GM12878 (cell line): ENCODE measurements at regions not wholly inside any gene's neighbourhood (a gene's known extent, or its start where the extent isn't known, plus 50 kb on each side); places are given as distances from the start of the nearest gene placed in this dataset.

Experiments used
- CTCF ChIP-seq, 3 experiments: IDR thresholded peaks in 2 of 3; conservative IDR thresholded peaks in 1 of 3; 2 replicates each; pipeline ENCODE4 v1.5.1; 2011; ENCODE audit warnings: low read depth in 3 of 3, low read length in 3 of 3, mild to moderate bottlenecking in 3 of 3, control low read depth in 2 of 3, moderate library complexity in 2 of 3, inconsistent platforms in 1 of 3, mixed read lengths in 1 of 3; ENCODE audit not compliant: control insufficient read depth in 2 of 3, insufficient read depth in 1 of 3; ENCODE audit errors: extremely low read depth in 1 of 3
- IKZF1 ChIP-seq: fragments of 450-650 bp; conservative IDR thresholded peaks from 2 replicates; pipeline ENCODE4 v1.6.1; 2017; ENCODE audit warnings: antibody characterized with exemption, mild to moderate bottlenecking
- NKRF ChIP-seq: fragments of 450-650 bp; conservative IDR thresholded peaks from 2 replicates; pipeline ENCODE4 v1.6.1; 2017; ENCODE audit warnings: mild to moderate bottlenecking, moderate library complexity
- SP1 ChIP-seq: IDR thresholded peaks from one replicate; pipeline ENCODE4 v1.6.1; 2011; ENCODE audit warnings: low read depth, low read length

- TF ChIP-seq CTCF (IDR thresholded peaks at IDR 0.05 in 2 of 3, conservative IDR thresholded peaks at IDR 0.05 in 1 of 3; ENCODE audit: control insufficient read depth in 2 of 3, extremely low read depth in 1 of 3, insufficient read depth in 1 of 3, low read depth in 3 of 3, low read length in 3 of 3) (no peak), NKRF (no peak), SP1 (no peak), IKZF1 (no peak)
Measured at GRCh38 chr2:19114754-19115231, 243.6 kb downstream of the OSR1 start.
